ENCODE measurements at regions not wholly inside any gene's neighbourhood (a gene's known extent, or its start where the extent isn't known, plus 50 kb on each side); places are given as distances from the start of the nearest gene placed in this dataset.

GRCh38 chr11:105392556-105392955 lies 217.3 kb upstream of the GRIA4 start:
- Histone ChIP-seq H3K9me2 (replicated peaks; ENCODE audit: low read depth, low read length) (no peaks in the 10 kb centered on the region), H3K4me2 (ENCODE audit: low read depth, low read length, poor library complexity, severe bottlenecking) (no peak overlapping the region), H2AFZ (ENCODE audit: low read length) (no peak overlapping the region), H3K36me3 (ENCODE audit: insufficient read depth, low read length) (no peaks in the 10 kb centered on the region), H3K9me3 (ENCODE audit: insufficient read depth, low read depth, low read length) (no peaks in the 10 kb centered on the region), H3K79me2 (ENCODE audit: insufficient read depth, low read length) (no peaks in the 10 kb centered on the region), H3F3A (ENCODE audit: low read depth) (no peaks in the 10 kb centered on the region), H3K4me1 (ENCODE audit: insufficient read depth, low read length, poor library complexity, severe bottlenecking) (no peaks in the 10 kb centered on the region), H4K20me1 (ENCODE audit: insufficient read depth, low read length, poor library complexity, severe bottlenecking) (no peaks in the 10 kb centered on the region), H3K9ac (ENCODE audit: low read depth, low read length, poor library complexity, severe bottlenecking) (no peak overlapping the region), H3K4me3 (ENCODE audit: low read length, poor library complexity, severe bottlenecking) (no peak overlapping the region), H3K27me3 (ENCODE audit: insufficient read depth, low read length, poor library complexity, severe bottlenecking) (no peaks in the 10 kb centered on the region)
- no peak for TF ChIP-seq CTCF (conservative IDR thresholded peaks at IDR 0.05; ENCODE audit: low read length)
- no peak for TF ChIP-seq EZH2phosphoT487 (IDR thresholded peaks at IDR 0.05; ENCODE audit: borderline replicate concordance)

GRCh38 chr11:105389952-105390351 lies 219.9 kb upstream of the GRIA4 start:
- no peaks in the 10 kb centered on the region for H4K20me1 ChIP-seq (ENCODE audit: insufficient read depth, low read length, poor library complexity, severe bottlenecking)
- H3K4me1 ChIP-seq (ENCODE audit: insufficient read depth, low read length, poor library complexity, severe bottlenecking): no peaks in the 10 kb centered on the region
- H3F3A ChIP-seq (ENCODE audit: low read depth): no peaks in the 10 kb centered on the region
- no peaks in the 10 kb centered on the region for H3K36me3 ChIP-seq (ENCODE audit: insufficient read depth, low read length)
- H2AFZ ChIP-seq (ENCODE audit: low read length): no peak overlapping the region
- no peaks in the 10 kb centered on the region for H3K27me3 ChIP-seq (ENCODE audit: insufficient read depth, low read length, poor library complexity, severe bottlenecking)
- H3K9me2 ChIP-seq (replicated peaks; ENCODE audit: low read depth, low read length): no peaks in the 10 kb centered on the region
- no peaks in the 10 kb centered on the region for H3K9me3 ChIP-seq (ENCODE audit: insufficient read depth, low read depth, low read length)
- no peaks in the 10 kb centered on the region for H3K79me2 ChIP-seq (ENCODE audit: insufficient read depth, low read length)
- TF ChIP-seq CTCF (conservative IDR thresholded peaks at IDR 0.05; ENCODE audit: low read length): no peak
- TF ChIP-seq EZH2phosphoT487 (IDR thresholded peaks at IDR 0.05; ENCODE audit: borderline replicate concordance): no peak
- no peak overlapping the region for H3K9ac ChIP-seq (ENCODE audit: low read depth, low read length, poor library complexity, severe bottlenecking)
- H3K4me3 ChIP-seq (ENCODE audit: low read length, poor library complexity, severe bottlenecking): no peak overlapping the region
- H3K4me2 ChIP-seq (ENCODE audit: low read depth, low read length, poor library complexity, severe bottlenecking): no peak overlapping the region

GRCh38 chr11:105388006-105388405 lies 221.9 kb upstream of the GRIA4 start:
- no peaks in the 10 kb centered on the region for H4K20me1 ChIP-seq (ENCODE audit: insufficient read depth, low read length, poor library complexity, severe bottlenecking)
- no peaks in the 10 kb centered on the region for H3K27me3 ChIP-seq (ENCODE audit: insufficient read depth, low read length, poor library complexity, severe bottlenecking)
- no peak overlapping the region for H3K9ac ChIP-seq (ENCODE audit: low read depth, low read length, poor library complexity, severe bottlenecking)
- no peaks in the 10 kb centered on the region for H3K4me1 ChIP-seq (ENCODE audit: insufficient read depth, low read length, poor library complexity, severe bottlenecking)
- no peak overlapping the region for H2AFZ ChIP-seq (ENCODE audit: low read length)
- H3K79me2 ChIP-seq (ENCODE audit: insufficient read depth, low read length): no peaks in the 10 kb centered on the region
- TF ChIP-seq CTCF (conservative IDR thresholded peaks at IDR 0.05; ENCODE audit: low read length) (no peak), EZH2phosphoT487 (IDR thresholded peaks at IDR 0.05; ENCODE audit: borderline replicate concordance) (no peak)
- H3F3A ChIP-seq (ENCODE audit: low read depth): no peaks in the 10 kb centered on the region
- no peaks in the 10 kb centered on the region for H3K9me3 ChIP-seq (ENCODE audit: insufficient read depth, low read depth, low read length)
- no peaks in the 10 kb centered on the region for H3K36me3 ChIP-seq (ENCODE audit: insufficient read depth, low read length)
- H3K4me2 ChIP-seq (ENCODE audit: low read depth, low read length, poor library complexity, severe bottlenecking): no peak overlapping the region
- H3K4me3 ChIP-seq (ENCODE audit: low read length, poor library complexity, severe bottlenecking): no peak overlapping the region
- H3K9me2 ChIP-seq (replicated peaks; ENCODE audit: low read depth, low read length): no peaks in the 10 kb centered on the region
